HL-60 (cell line): ENCODE measurements at regions not wholly inside any gene's neighbourhood (a gene's known extent, or its start where the extent isn't known, plus 50 kb on each side); places are given as distances from the start of the nearest gene placed in this dataset.

ENCODE experiments used
- CTCF ChIP-seq: IDR thresholded peaks from one replicate; pipeline ENCODE4 v1.5.1; 2011; ENCODE audit warnings: low read length, control low read depth, inconsistent platforms; ENCODE audit not compliant: insufficient read depth
- TF ChIP-seq, protein P1 (sequence below): IDR thresholded peaks from 2 replicates; pipeline ENCODE4 v1.6.1; 2012; ENCODE audit warnings: low read depth; ENCODE audit not compliant: insufficient replicate concordance

DNA sequence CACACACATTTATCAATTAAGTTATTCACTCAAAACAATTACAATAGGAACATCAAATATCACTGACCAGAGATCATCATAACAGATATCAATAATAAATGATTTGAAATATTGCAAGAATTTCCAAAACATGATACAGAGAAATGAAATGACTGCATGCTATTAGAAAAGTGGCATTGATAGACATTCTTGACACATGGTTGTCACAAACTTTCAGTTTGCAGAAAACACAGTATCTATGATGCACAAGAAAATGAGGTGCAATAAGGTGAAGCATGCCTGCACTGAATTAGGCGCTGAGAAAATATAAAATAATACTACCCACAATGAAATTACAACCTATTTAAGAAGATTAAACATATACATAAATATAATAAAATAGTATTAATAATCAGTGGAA lies 198.0 kb upstream of the SYT1 start:
- TF ChIP-seq CTCF, result no peak
- TF ChIP-seq, protein P1, sequence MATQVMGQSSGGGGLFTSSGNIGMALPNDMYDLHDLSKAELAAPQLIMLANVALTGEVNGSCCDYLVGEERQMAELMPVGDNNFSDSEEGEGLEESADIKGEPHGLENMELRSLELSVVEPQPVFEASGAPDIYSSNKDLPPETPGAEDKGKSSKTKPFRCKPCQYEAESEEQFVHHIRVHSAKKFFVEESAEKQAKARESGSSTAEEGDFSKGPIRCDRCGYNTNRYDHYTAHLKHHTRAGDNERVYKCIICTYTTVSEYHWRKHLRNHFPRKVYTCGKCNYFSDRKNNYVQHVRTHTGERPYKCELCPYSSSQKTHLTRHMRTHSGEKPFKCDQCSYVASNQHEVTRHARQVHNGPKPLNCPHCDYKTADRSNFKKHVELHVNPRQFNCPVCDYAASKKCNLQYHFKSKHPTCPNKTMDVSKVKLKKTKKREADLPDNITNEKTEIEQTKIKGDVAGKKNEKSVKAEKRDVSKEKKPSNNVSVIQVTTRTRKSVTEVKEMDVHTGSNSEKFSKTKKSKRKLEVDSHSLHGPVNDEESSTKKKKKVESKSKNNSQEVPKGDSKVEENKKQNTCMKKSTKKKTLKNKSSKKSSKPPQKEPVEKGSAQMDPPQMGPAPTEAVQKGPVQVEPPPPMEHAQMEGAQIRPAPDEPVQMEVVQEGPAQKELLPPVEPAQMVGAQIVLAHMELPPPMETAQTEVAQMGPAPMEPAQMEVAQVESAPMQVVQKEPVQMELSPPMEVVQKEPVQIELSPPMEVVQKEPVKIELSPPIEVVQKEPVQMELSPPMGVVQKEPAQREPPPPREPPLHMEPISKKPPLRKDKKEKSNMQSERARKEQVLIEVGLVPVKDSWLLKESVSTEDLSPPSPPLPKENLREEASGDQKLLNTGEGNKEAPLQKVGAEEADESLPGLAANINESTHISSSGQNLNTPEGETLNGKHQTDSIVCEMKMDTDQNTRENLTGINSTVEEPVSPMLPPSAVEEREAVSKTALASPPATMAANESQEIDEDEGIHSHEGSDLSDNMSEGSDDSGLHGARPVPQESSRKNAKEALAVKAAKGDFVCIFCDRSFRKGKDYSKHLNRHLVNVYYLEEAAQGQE, result no peak
